GM19025 (cell line): ENCODE measurements at regions not wholly inside any gene's neighbourhood (a gene's known extent, or its start where the extent isn't known, plus 50 kb on each side); places are given as distances from the start of the nearest gene placed in this dataset.

Source experiments
- ATAC-seq: cut with Tn5 transposase; IDR thresholded peaks from one replicate; pipeline ENCODE4 v1.9.1; 2021; ENCODE audit warnings: mild to moderate bottlenecking, low read depth, moderate library complexity; ENCODE audit not compliant: unreplicated experiment

GRCh38 chr9:16092142-16093091 lies 539.6 kb downstream of the CCDC171 start:
- ATAC-seq, result no peak

GRCh38 chr9:16098306-16098705 lies 545.5 kb downstream of the CCDC171 start:
- no peak for ATAC-seq

GRCh38 chr9:16099732-16100536 lies 547.1 kb downstream of the CCDC171 start:
- no peak for ATAC-seq

GRCh38 chr9:16100537-16101091 lies 547.8 kb downstream of the CCDC171 start:
- no peak for ATAC-seq

- ATAC-seq, result no peak
Observed at GRCh38 chr9:16102154-16102553, 549.3 kb downstream of the CCDC171 start.

DNA sequence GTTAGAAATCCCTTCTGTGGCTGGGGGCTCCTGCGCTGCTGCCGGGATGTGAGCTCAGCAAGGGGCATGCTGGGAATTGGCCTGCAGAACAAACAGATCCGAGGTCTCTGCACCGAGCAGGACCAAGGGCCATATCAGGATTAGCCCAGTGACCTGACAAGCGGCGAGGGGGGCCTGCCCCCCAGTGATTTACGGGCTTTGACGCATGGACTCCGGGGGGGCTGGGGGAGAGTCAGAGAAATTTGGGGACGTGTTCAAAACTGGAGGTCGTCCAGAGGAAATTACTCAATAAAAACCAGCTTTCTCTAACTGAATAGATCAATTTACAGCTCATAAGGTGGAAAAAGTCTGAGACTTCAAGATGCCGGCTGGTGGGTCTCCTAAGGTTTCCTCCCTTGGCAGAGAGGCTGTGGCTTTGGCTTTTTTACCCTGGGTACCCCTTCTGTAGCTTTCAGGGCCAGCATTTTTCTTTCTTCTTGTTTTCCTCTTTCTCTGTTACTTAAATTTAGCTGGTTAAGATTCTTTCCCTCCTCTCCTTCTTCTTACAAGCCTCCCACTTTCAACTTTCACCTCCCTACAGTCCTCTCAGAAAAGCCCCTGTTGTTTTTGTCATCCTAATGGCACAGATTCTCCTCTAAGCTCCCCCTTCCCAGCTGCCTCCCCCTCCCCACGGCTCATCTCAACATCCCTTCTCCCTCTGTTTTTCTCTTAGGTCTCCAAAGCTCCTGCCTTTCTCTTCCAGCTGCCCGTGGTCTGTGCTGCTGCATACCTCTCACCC lies 551.0 kb downstream of the CCDC171 start:
- no peak for ATAC-seq

DNA sequence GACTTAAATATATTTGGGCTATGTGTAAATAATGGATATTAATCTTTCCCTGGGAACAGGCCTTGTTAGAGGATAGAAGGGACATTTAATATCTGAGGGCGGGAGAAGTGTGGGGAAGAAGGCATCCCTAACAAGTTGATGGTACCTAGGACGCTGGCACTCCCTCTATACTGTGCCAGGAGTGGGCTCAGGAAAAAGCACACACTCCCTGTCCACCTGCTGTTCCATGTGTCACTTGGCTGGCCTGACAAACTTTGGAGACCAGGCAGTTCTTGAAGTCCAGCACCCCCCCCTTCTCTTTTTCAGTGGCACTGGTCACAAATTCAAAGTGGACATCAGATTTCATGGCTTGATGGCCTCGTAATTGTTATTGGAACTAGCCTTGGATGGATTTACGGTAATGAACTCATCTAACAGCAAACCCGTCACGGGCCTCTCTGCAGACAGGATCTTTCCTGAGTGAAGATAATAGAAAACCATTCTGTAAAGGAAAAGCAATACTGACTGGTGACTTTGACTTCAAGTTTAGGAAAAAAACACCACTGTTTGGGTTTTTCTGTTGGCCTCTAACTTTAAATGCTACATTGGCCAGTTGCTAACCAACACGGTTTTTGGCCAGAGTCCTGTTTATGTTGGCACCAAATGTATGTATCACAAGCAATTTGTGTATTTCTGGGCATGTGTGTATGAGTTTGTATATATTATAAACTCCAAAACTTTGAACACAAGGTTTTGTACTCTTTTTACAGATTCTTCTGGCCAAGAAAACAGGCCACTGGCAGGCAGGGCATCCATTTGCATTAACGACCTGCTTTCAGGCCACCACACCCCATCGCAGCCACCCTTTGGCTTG lies 552.6 kb downstream of the CCDC171 start:
- ATAC-seq, result no peak

GRCh38 chr9:16106021-16106571 lies 553.3 kb downstream of the CCDC171 start:
- ATAC-seq, result no peak

GRCh38 chr9:16112116-16112515 lies 559.3 kb downstream of the CCDC171 start:
- ATAC-seq, result no peak

DNA sequence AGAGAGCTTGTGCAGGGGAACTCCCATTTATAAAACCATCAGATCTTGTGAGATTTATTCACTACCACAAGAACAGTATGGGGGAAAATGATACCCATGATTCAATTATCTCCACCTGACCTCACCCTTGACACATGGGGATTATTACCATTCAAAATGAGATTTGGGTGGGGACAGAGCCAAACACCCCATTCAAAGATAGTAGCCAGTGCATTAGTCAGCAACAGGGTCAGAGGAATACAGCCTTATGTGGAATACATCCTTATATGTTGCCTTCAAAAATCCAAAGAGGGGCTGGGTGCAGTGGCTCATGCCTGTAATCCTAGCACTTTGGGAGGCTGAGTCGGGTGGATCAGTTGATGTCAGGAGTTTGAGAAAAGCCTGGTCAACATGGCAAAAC lies 563.2 kb downstream of the CCDC171 start:
- ATAC-seq, result no peak

- ATAC-seq, result no peak
Observed at GRCh38 chr9:16118043-16118442, 565.2 kb downstream of the CCDC171 start.

GRCh38 chr9:16119261-16120230 lies 566.7 kb downstream of the CCDC171 start:
- ATAC-seq, result no peak

DNA sequence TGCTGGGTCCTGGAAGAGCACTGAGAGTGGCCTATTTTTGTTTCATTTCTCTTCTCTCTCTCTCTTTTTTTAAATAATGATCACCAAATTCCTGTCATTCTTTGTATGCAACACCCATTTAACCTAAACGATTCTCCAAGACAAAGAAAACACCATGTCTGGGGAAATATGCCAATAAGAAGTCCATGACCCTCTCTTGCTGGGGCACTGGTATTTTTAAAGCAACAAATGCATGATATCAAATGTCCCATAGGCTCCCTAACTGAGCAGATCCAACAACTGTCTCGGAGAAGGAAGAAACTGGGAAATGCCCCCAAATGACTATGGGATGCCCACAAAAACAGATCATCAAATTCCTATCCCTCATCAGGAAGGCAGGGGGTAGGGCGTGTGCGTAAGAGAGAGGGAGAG lies 567.4 kb downstream of the CCDC171 start:
- no peak for ATAC-seq

GRCh38 chr9:16120727-16121126 lies 567.9 kb downstream of the CCDC171 start:
- ATAC-seq, result no peak

- ATAC-seq, result no peak
Observed at GRCh38 chr9:16121168-16121567, 568.3 kb downstream of the CCDC171 start.

GRCh38 chr9:16121601-16122286 lies 568.9 kb downstream of the CCDC171 start:
- no peak for ATAC-seq

DNA sequence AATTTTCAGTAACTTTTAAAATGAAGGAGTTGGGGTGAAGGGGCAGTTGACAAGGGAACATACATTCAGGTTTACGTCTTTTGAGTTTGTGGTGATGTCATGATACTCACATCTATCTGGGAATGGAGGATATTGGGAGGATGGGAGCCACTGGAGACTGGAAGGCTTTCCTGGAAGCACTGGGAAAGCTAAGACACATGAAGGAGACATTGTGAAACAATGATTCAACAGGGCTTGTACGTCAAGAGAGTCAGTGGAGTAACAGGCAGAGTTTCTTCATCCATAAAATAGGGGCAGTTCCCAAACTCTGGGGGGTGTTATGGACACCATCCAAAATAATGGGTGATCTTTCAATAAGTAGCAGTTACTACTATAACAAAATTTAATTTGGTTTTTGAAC lies 572.8 kb downstream of the CCDC171 start:
- no peak for ATAC-seq
